Karpas-422 (cell line): ENCODE measurements at regions not wholly inside any gene's neighbourhood (a gene's known extent, or its start where the extent isn't known, plus 50 kb on each side); places are given as distances from the start of the nearest gene placed in this dataset.

Experiments
- DNase-seq: peaks from one replicate; pipeline ENCODE4 v3.0.0-alpha.2; 2015
- H2AFZ ChIP-seq: fragments of 200-600 bp; sonication (generic); 2 replicates; pipeline ENCODE4 v1.6.1; 2014; ENCODE audit warnings: antibody characterized with exemption, low read length, mixed read lengths
- H3K27ac ChIP-seq: fragments of 200-600 bp; sonication (generic); 2 replicates; pipeline ENCODE4 v1.5.1; 2014; ENCODE audit warnings: mild to moderate bottlenecking, low read length, moderate library complexity
- H3K27me3 ChIP-seq: fragments of 200-600 bp; sonication (generic); 2 replicates; pipeline ENCODE4 v1.6.1; 2014; ENCODE audit warnings: low read length, mixed read lengths
- H3K36me3 ChIP-seq: fragments of 200-600 bp; sonication (generic); 2 replicates; pipeline ENCODE4 v1.6.1; 2014; ENCODE audit warnings: low read length, mixed read lengths; ENCODE audit not compliant: insufficient read depth
- H3K4me1 ChIP-seq: fragments of 200-600 bp; sonication (generic); 2 replicates; pipeline ENCODE4 v1.6.1; 2014; ENCODE audit warnings: mild to moderate bottlenecking, low read length, mixed read lengths
- H3K4me2 ChIP-seq: fragments of 200-600 bp; sonication (generic); 2 replicates; pipeline ENCODE4 v1.6.1; 2014; ENCODE audit warnings: low read length, low read depth, mild to moderate bottlenecking; ENCODE audit not compliant: poor library complexity, severe bottlenecking
- H3K4me3 ChIP-seq: fragments of 200-600 bp; sonication (generic); 2 replicates; pipeline ENCODE4 v1.5.1; 2014; ENCODE audit warnings: mild to moderate bottlenecking, antibody characterized with exemption, low read length, mixed read lengths
- H3K79me2 ChIP-seq: fragments of 200-600 bp; sonication (generic); 2 replicates; pipeline ENCODE4 v1.6.1; 2014; ENCODE audit warnings: mild to moderate bottlenecking, low read length, mixed read lengths
- H3K9ac ChIP-seq: fragments of 200-600 bp; sonication (generic); 2 replicates; pipeline ENCODE4 v1.6.0; 2014; ENCODE audit warnings: low read length
- H3K9me2 ChIP-seq: fragments of 200-600 bp; sonication (generic), shearing (Covaris generic); replicated peaks from 2 replicates; pipeline ENCODE4 v1.6.0; 2014; ENCODE audit warnings: mild to moderate bottlenecking, low read length, moderate library complexity; ENCODE audit not compliant: insufficient read depth
- H3K9me3 ChIP-seq: fragments of 300-700, 200-600 bp; sonication (generic); 2 replicates; pipeline ENCODE4 v1.6.1; 2014; ENCODE audit warnings: low read length, mixed read lengths
- H4K20me1 ChIP-seq: fragments of 200-600 bp; sonication (generic); 2 replicates; pipeline ENCODE4 v1.6.1; 2014; ENCODE audit warnings: mild to moderate bottlenecking, antibody characterized with exemption, low read length, low read depth; ENCODE audit not compliant: insufficient read depth

DNA sequence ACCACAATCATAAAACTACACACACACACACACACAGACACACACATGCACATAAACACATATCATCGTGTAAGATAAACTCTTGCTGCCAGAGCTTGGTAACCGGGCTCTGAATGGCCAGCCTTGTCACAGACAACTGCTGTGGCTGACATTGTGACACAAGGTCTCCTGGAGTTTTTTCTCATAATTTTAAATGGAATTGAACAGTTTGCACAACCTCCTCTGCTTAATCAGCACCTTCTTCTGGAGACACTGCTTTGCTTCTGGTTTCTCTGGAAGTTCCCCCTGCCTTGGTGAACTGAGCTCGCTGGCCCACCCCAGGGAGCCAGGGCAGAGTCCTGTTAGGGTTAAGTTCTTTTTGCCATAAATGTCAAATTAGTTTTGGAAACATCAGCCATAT, 115.4 kb downstream of the UTP18 start:
- Histone ChIP-seq H4K20me1 (no peaks in the 10 kb centered on the region), H3K4me2 (no peak overlapping the region), H3K4me1 (peaks cover 10% of the 10 kb centered on the region), H3K9ac (no peak overlapping the region), H3K9me3 (no peaks in the 10 kb centered on the region), H3K27ac (no peak overlapping the region), H3K9me2 (no peaks in the 10 kb centered on the region), H3K27me3 (no peaks in the 10 kb centered on the region), H2AFZ (no peak overlapping the region), H3K4me3 (no peak overlapping the region), H3K79me2 (no peaks in the 10 kb centered on the region), H3K36me3 (no peaks in the 10 kb centered on the region)
- DNase-seq: no peak

DNA sequence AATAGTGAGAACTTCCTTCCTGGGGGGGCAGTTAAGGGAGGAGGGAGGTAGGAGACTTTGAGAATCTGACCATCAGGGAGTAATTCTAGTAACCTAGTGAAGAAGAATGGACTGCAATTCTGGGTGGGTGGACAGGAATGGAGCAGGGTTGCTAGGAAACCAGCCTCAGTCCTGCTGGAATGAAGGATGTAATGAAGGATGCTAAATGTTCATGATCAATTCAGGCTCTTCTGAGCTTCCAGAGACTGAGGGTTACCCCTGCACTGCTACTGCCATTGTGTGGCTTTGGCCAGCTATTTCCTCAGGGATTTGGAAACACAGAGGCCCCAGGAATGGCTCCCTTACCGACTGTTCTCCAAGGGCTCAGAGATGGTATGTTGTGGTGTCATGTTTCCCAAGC, 116.4 kb downstream of the UTP18 start:
- no peak overlapping the region for H3K27ac ChIP-seq
- no peaks in the 10 kb centered on the region for H3K36me3 ChIP-seq

DNA sequence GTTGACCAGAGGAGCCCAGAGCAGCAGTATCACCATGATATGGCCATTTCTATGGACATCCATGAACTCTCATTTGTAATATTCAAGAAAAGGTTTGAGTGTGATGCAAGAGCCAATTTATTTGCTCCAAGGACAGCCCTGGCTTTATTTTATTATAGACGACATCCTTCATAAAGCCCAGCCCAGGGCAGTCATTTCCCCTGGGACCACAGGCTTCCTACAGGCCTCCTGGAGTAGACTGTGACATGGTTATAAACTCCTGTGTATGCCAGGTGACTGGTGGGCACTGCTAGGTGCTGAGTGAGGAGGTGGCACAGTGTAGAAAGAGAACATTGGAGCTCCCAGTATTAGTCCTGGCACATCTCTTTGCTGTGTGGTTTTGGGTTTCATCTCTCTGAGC, 120.9 kb downstream of the UTP18 start:
- H3K79me2 ChIP-seq: no peaks in the 10 kb centered on the region
- H3K36me3 ChIP-seq: no peaks in the 10 kb centered on the region
- no peak overlapping the region for H3K4me3 ChIP-seq
- no peaks in the 10 kb centered on the region for H3K27me3 ChIP-seq
- no peaks in the 10 kb centered on the region for H4K20me1 ChIP-seq
- H3K4me2 ChIP-seq: no peak overlapping the region
- no peak overlapping the region for H3K27ac ChIP-seq
- no peaks in the 10 kb centered on the region for H3K9me2 ChIP-seq
- no peak overlapping the region for H2AFZ ChIP-seq
- no peak for DNase-seq
- no peak overlapping the region for H3K9ac ChIP-seq
- no peaks in the 10 kb centered on the region for H3K4me1 ChIP-seq
- H3K9me3 ChIP-seq: no peaks in the 10 kb centered on the region

More for the DNA sequence above, 116.4 kb downstream of the UTP18 start:
- H2AFZ ChIP-seq: no peak overlapping the region
- H3K9ac ChIP-seq: no peak overlapping the region
- no peak overlapping the region for H3K4me3 ChIP-seq
- no peaks in the 10 kb centered on the region for H4K20me1 ChIP-seq
- H3K79me2 ChIP-seq: no peaks in the 10 kb centered on the region
- no peak for DNase-seq
- H3K27me3 ChIP-seq: no peaks in the 10 kb centered on the region
- peaks cover 8% of the 10 kb centered on the region for H3K4me1 ChIP-seq
- H3K9me3 ChIP-seq: no peaks in the 10 kb centered on the region
- no peak overlapping the region for H3K4me2 ChIP-seq
- H3K9me2 ChIP-seq: no peaks in the 10 kb centered on the region

DNA sequence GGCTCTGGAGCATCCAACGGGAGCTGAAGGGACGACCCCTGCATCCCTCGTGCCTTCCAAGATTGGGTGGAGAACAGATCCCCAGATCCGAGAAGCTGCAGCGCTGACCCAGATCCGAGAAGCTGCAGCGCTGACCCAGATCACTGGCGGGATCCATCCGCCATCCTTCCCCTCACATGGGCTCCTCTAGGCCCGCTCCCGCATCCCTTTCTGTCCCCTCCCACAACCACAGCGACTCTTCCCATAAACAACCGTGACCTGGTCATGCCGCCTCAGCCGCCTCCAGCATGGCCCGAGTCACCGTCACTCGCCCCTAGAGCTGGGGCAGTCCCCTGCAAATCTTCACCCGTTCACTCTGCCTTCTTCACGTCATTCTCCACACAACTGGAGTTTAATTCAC, 124.9 kb downstream of the UTP18 start:
- Histone ChIP-seq H2AFZ (no peak overlapping the region), H3K79me2 (no peaks in the 10 kb centered on the region), H3K27ac (no peak overlapping the region), H4K20me1 (no peaks in the 10 kb centered on the region), H3K4me2 (no peak overlapping the region), H3K36me3 (no peaks in the 10 kb centered on the region), H3K27me3 (no peaks in the 10 kb centered on the region), H3K9me2 (no peaks in the 10 kb centered on the region), H3K9ac (no peak overlapping the region), H3K4me3 (no peak overlapping the region), H3K9me3 (no peaks in the 10 kb centered on the region), H3K4me1 (no peaks in the 10 kb centered on the region)
- DNase-seq: no peak

DNA sequence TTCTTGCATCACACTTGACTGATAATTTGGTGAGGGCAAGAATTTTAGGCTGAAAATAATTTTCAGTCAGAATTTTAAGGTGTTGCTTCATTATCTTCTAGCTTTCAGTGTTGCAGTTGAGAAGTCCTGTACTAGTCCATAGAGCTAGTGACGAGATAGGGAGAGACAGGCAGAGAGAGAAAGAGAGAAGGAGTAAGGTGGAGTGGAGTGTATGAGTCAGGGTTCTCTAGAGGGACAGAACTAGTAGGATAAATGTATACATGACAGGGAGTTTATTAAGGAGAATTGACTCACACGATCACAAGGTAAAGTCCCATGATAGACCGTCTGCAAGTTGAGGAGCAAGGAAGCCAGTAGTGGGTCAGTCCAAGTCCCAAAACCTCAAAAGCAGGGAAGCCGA, 127.2 kb downstream of the UTP18 start:
- Histone ChIP-seq H3K27me3 (no peaks in the 10 kb centered on the region), H3K9me3 (no peaks in the 10 kb centered on the region), H3K9me2 (no peaks in the 10 kb centered on the region), H3K27ac (no peak overlapping the region), H3K4me3 (no peak overlapping the region), H3K36me3 (no peaks in the 10 kb centered on the region), H3K79me2 (no peaks in the 10 kb centered on the region), H3K9ac (no peak overlapping the region), H3K4me1 (no peaks in the 10 kb centered on the region), H2AFZ (no peak overlapping the region), H3K4me2 (no peak overlapping the region), H4K20me1 (no peaks in the 10 kb centered on the region)
- no peak for DNase-seq

DNA sequence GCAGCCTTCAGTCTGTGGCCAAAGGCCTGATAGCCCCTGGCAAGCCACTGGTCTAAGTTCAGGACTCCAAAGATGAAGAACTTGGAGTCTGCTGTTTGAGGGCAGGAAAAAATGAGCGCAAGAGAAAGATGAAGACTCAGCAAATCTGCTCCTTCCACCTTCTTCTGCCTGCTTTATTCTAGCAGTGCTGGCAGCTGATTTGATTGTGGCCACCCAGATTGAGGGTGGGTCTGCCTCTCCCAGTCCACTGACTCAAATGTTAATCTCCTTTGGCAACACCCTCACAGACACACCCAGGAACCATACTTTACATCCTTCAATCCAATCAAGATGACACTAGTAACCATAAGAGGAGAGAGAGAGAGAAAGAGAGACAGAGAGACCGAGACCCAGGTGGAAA, 127.6 kb downstream of the UTP18 start:
- no peak overlapping the region for H3K27ac ChIP-seq
- H3K4me2 ChIP-seq: no peak overlapping the region
- H3K4me3 ChIP-seq: no peak overlapping the region
- H3K27me3 ChIP-seq: no peaks in the 10 kb centered on the region
- no peaks in the 10 kb centered on the region for H3K9me2 ChIP-seq
- no peaks in the 10 kb centered on the region for H3K79me2 ChIP-seq
- no peaks in the 10 kb centered on the region for H3K9me3 ChIP-seq
- H3K36me3 ChIP-seq: no peaks in the 10 kb centered on the region
- DNase-seq: no peak
- H3K9ac ChIP-seq: no peak overlapping the region
- H2AFZ ChIP-seq: no peak overlapping the region
- H3K4me1 ChIP-seq: no peaks in the 10 kb centered on the region
- no peaks in the 10 kb centered on the region for H4K20me1 ChIP-seq

DNA sequence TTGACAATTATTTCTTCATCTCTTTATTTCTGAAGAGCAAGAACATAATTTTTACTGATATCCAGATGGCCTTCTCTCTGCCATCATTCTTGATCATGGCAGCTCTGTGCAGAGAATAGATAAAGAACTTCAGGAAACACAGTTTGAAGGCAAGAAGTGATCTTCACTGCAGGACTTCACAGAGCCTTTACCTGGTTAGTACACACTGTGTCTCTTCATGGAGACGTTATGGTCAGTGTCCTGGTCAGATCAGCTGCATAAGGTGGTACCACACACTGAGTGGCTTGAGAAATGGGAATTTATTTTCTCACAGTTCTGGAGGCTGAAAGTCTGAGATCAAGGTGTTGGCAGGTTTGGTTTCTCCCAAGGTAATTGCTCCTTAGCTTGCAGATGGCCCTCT, 129.5 kb downstream of the UTP18 start:
- Histone ChIP-seq H3K9me2 (no peaks in the 10 kb centered on the region), H3K9me3 (no peaks in the 10 kb centered on the region), H3K27me3 (no peaks in the 10 kb centered on the region), H3K27ac (no peak overlapping the region), H4K20me1 (no peaks in the 10 kb centered on the region), H3K9ac (no peak overlapping the region), H3K4me1 (peaks cover 5% of the 10 kb centered on the region; the same call in 1 of the 2 replicates), H3K79me2 (no peaks in the 10 kb centered on the region), H3K4me2 (no peak overlapping the region), H2AFZ (no peak overlapping the region), H3K36me3 (no peaks in the 10 kb centered on the region), H3K4me3 (no peak overlapping the region)
- DNase-seq: no peak

DNA sequence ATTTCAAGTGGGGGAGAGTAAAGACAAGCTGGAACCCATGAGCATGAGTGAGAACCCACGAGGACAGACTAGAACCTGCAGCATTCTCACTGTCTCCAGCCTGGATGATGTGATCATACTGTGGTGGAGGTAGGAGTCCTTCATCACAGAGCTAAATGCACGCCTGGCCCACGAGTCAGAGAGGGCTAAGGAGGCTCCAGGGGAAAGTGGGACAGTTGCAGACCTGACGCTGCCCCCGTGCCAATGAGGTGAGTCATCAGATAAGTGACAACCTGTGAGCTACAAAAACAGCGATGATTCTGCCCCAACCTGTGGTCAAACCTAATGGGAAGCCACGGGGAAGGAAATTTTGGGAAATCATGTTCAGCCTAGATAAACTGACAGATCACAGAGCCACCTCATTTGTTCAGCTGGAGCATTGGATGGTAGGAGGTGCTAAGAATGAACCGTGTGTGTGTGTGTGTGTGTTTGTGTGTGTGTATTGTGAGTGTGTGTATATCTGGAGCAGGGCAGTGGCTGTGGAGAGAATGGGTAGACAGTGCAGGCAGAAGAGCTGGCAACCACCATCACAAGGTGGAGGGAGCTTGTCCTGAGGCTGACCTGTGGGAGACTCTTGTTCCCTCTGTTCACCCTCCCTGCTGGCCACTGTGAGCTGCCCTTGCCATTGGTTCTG, 131.8 kb downstream of the UTP18 start:
- Histone ChIP-seq H3K27ac (no peak overlapping the region), H3K9me2 (no peaks in the 10 kb centered on the region), H3K4me3 (no peak overlapping the region), H3K36me3 (no peaks in the 10 kb centered on the region), H3K79me2 (no peaks in the 10 kb centered on the region), H2AFZ (no peak overlapping the region), H3K4me2 (no peak overlapping the region), H3K9me3 (no peaks in the 10 kb centered on the region), H3K9ac (no peak overlapping the region), H3K27me3 (no peaks in the 10 kb centered on the region), H3K4me1 (peaks cover 5% of the 10 kb centered on the region; the same call in 1 of the 2 replicates), H4K20me1 (no peaks in the 10 kb centered on the region)
- no peak for DNase-seq
